HEK293 (cell line): ENCODE measurements at regions not wholly inside any gene's neighbourhood (a gene's known extent, or its start where the extent isn't known, plus 50 kb on each side); places are given as distances from the start of the nearest gene placed in this dataset.
A peak's percentile ranks its signal among the peaks of the same experiment; 100 is the strongest.

ENCODE experiments used
- ELK4 ChIP-seq: IDR thresholded peaks from 2 replicates; pipeline ENCODE4 v1.6.1; 2011; ENCODE audit warnings: mild to moderate bottlenecking, low read depth, low read length, borderline replicate concordance
- GLI4 ChIP-seq: fragments of 450-650 bp; formaldehyde crosslinking; IDR thresholded peaks from 2 replicates; pipeline ENCODE4 v1.5.1; 2016; ENCODE audit warnings: missing biosample characterization, missing genetic modification characterization
- HOXA7 ChIP-seq: sonication (generic); formaldehyde crosslinking; IDR thresholded peaks from 2 replicates; pipeline ENCODE4 v1.8.1; 2022; ENCODE audit warnings: missing genetic modification reagents, borderline replicate concordance
- KLF7 ChIP-seq: fragments of 450-650 bp; formaldehyde crosslinking; IDR thresholded peaks from 2 replicates; pipeline ENCODE4 v1.5.1; 2016; ENCODE audit warnings: missing biosample characterization, missing genetic modification characterization, borderline replicate concordance
- PRDM10 ChIP-seq: fragments of 450-650 bp; formaldehyde crosslinking; IDR thresholded peaks from 2 replicates; pipeline ENCODE4 v1.5.1; 2016; ENCODE audit warnings: missing biosample characterization, missing genetic modification characterization
- SETDB1 ChIP-seq: IDR thresholded peaks from one replicate; pipeline ENCODE4 v1.6.1; 2017; ENCODE audit warnings: mild to moderate bottlenecking, low read length, moderate library complexity, mixed read lengths; ENCODE audit not compliant: insufficient read length
- TRIM28 ChIP-seq: IDR thresholded peaks from 2 replicates; pipeline ENCODE4 v1.6.1; 2011; ENCODE audit warnings: low read length, control low read depth, borderline replicate concordance
- ZBTB1 ChIP-seq: fragments of 450-650 bp; formaldehyde crosslinking; IDR thresholded peaks from 2 replicates; pipeline ENCODE4 v1.5.1; 2016; ENCODE audit warnings: missing biosample characterization, missing genetic modification characterization
- ZBTB44 ChIP-seq: fragments of 450-650 bp; IDR thresholded peaks from 2 replicates; pipeline ENCODE4 v1.5.1; 2018; ENCODE audit warnings: missing biosample characterization, mild to moderate bottlenecking, missing genetic modification characterization
- ZBTB6 ChIP-seq: fragments of 450-650 bp; formaldehyde crosslinking; IDR thresholded peaks from 2 replicates; pipeline ENCODE4 v1.5.1; 2017; ENCODE audit warnings: missing biosample characterization, missing genetic modification characterization
- ZFHX2 ChIP-seq: fragments of 450-650 bp; formaldehyde crosslinking; conservative IDR thresholded peaks from 2 replicates; pipeline ENCODE4 v1.5.1; 2016; ENCODE audit warnings: missing biosample characterization, missing genetic modification characterization
- ZFP37 ChIP-seq: fragments of 450-650 bp; formaldehyde crosslinking; IDR thresholded peaks from 2 replicates; pipeline ENCODE4 v1.5.1; 2016; ENCODE audit warnings: missing biosample characterization, missing genetic modification characterization
- ZFP41 ChIP-seq: fragments of 450-650 bp; formaldehyde crosslinking; IDR thresholded peaks from 2 replicates; pipeline ENCODE4 v1.5.1; 2016; ENCODE audit warnings: missing biosample characterization, missing genetic modification characterization, borderline replicate concordance
- ZNF2 ChIP-seq: fragments of 450-650 bp; formaldehyde crosslinking; IDR thresholded peaks from 2 replicates; pipeline ENCODE4 v1.5.1; 2016; ENCODE audit warnings: missing biosample characterization, missing genetic modification characterization
- ZNF223 ChIP-seq: fragments of 450-650 bp; formaldehyde crosslinking; IDR thresholded peaks from 2 replicates; pipeline ENCODE4 v1.5.1; 2016; ENCODE audit warnings: missing biosample characterization, missing genetic modification characterization
- ZNF354C ChIP-seq: fragments of 450-650 bp; formaldehyde crosslinking; IDR thresholded peaks from 2 replicates; pipeline ENCODE4 v1.5.1; 2016; ENCODE audit warnings: missing biosample characterization, missing genetic modification characterization, low read depth, borderline replicate concordance
- ZNF398 ChIP-seq: fragments of 450-650 bp; formaldehyde crosslinking; IDR thresholded peaks from 2 replicates; pipeline ENCODE4 v1.5.1; 2017; ENCODE audit warnings: missing biosample characterization, missing genetic modification characterization
- ZNF426 ChIP-seq: fragments of 450-650 bp; formaldehyde crosslinking; IDR thresholded peaks from 2 replicates; pipeline ENCODE4 v1.5.1; 2017; ENCODE audit warnings: missing biosample characterization, missing genetic modification characterization, mild to moderate bottlenecking, inconsistent platforms, moderate library complexity
- ZNF521 ChIP-seq: fragments of 450-650 bp; formaldehyde crosslinking; IDR thresholded peaks from 2 replicates; pipeline ENCODE4 v1.5.1; 2017; ENCODE audit warnings: missing biosample characterization, mild to moderate bottlenecking, missing genetic modification characterization
- ZNF560 ChIP-seq: fragments of 450-650 bp; formaldehyde crosslinking; IDR thresholded peaks from 2 replicates; pipeline ENCODE4 v1.5.1; 2017; ENCODE audit warnings: missing biosample characterization, missing genetic modification characterization, borderline replicate concordance
- ZNF561 ChIP-seq: fragments of 450-650 bp; IDR thresholded peaks from 2 replicates; pipeline ENCODE4 v1.5.1; 2018; ENCODE audit warnings: missing biosample characterization, missing genetic modification characterization, borderline replicate concordance
- ZNF596 ChIP-seq: fragments of 450-650 bp; IDR thresholded peaks from 2 replicates; pipeline ENCODE4 v1.5.0; 2018; ENCODE audit warnings: missing biosample characterization, mild to moderate bottlenecking, missing genetic modification characterization, moderate library complexity
- ZNF621 ChIP-seq: fragments of 450-650 bp; formaldehyde crosslinking; IDR thresholded peaks from 2 replicates; pipeline ENCODE4 v1.5.1; 2017; ENCODE audit warnings: missing biosample characterization, missing genetic modification characterization
- ZNF654 ChIP-seq: fragments of 450-650 bp; formaldehyde crosslinking; IDR thresholded peaks from 2 replicates; pipeline ENCODE4 v1.5.1; 2016; ENCODE audit warnings: low read depth, missing biosample characterization, missing genetic modification characterization
- ZNF658 ChIP-seq: fragments of 450-650 bp; formaldehyde crosslinking; IDR thresholded peaks from 2 replicates; pipeline ENCODE4; 2016; ENCODE audit warnings: missing biosample characterization, missing genetic modification characterization
- ZNF660 ChIP-seq: fragments of 450-650 bp; IDR thresholded peaks from 2 replicates; pipeline ENCODE4 v1.5.1; 2018; ENCODE audit warnings: missing biosample characterization, mild to moderate bottlenecking, missing genetic modification characterization
- ZNF692 ChIP-seq: fragments of 450-650 bp; formaldehyde crosslinking; IDR thresholded peaks from 2 replicates; pipeline ENCODE4 v1.5.1; 2016; ENCODE audit warnings: missing biosample characterization, missing genetic modification characterization
- ZNF785 ChIP-seq: fragments of 450-650 bp; formaldehyde crosslinking; IDR thresholded peaks from 2 replicates; pipeline ENCODE4 v1.5.1; 2016; ENCODE audit warnings: missing biosample characterization, missing genetic modification characterization
- ZNF843 ChIP-seq: fragments of 450-650 bp; formaldehyde crosslinking; IDR thresholded peaks from 2 replicates; pipeline ENCODE4 v1.5.1; 2016; ENCODE audit warnings: missing biosample characterization, missing genetic modification characterization

- no peak for TF ChIP-seq ZNF785 (tag by site-specific recombination)
- peak; percentile 27; the same call in 1 of the 2 replicates for TF ChIP-seq GLI4 (tag by site-specific recombination)
- TF ChIP-seq TRIM28, result peak; percentile 45; the same call in 1 of the 2 replicates
- 0 out of 2 replicates have a peak, but pooled peaks have one; percentile 14 for TF ChIP-seq ZNF843 (tag by site-specific recombination)
- no peak for TF ChIP-seq ZNF426 (tag by site-specific recombination)
- TF ChIP-seq ZNF560, result no peak
- no peak for TF ChIP-seq ELK4
- no peak for TF ChIP-seq ZNF654 (tag by site-specific recombination)
- TF ChIP-seq ZNF521, result no peak
- TF ChIP-seq ZFP37 (tag by site-specific recombination), result no peak
- no peak for TF ChIP-seq HOXA7 (CRISPR knock-in tag)
- no peak for TF ChIP-seq ZFP41 (tag by site-specific recombination)
- TF ChIP-seq ZBTB44, result no peak
- TF ChIP-seq ZBTB6 (tag by site-specific recombination), result no peak
- no peak for TF ChIP-seq ZFHX2
- TF ChIP-seq ZNF621, result no peak
- TF ChIP-seq ZNF354C (tag by site-specific recombination), result no peak
- TF ChIP-seq KLF7 (tag by site-specific recombination), result no peak
- peak; percentile 72 for TF ChIP-seq SETDB1
- TF ChIP-seq ZNF692 (tag by site-specific recombination), result peak; percentile 44; the same call in 1 of the 2 replicates
- 0 out of 2 replicates have a peak, but pooled peaks have one; percentile 41 for TF ChIP-seq ZNF660 (tag by site-specific recombination)
- TF ChIP-seq ZNF596 (tag by site-specific recombination), result no peak
- no peak for TF ChIP-seq ZNF223 (tag by site-specific recombination)
- TF ChIP-seq ZNF561 (tag by site-specific recombination), result no peak
- no peak for TF ChIP-seq ZNF2 (tag by site-specific recombination)
- no peak for TF ChIP-seq ZBTB1 (tag by site-specific recombination)
- 0 out of 2 replicates have a peak, but pooled peaks have one; percentile 10 for TF ChIP-seq ZNF398 (tag by site-specific recombination)
- no peak for TF ChIP-seq ZNF658 (tag by site-specific recombination)
- peak; percentile 34; the same call in 1 of the 2 replicates for TF ChIP-seq PRDM10 (tag by site-specific recombination)
Measured at GRCh38 chr2:223469270-223470046, 132.7 kb downstream of the SCG2 start (continued).
